OCI-M1 (cell line): ENCODE measurements at regions not wholly inside any gene's neighbourhood (a gene's known extent, or its start where the extent isn't known, plus 50 kb on each side); places are given as distances from the start of the nearest gene placed in this dataset.
"Not testable (repeated sequence)": the region's sequence is repeated elsewhere in the genome, so short reads cannot be mapped to it uniquely, and the experiment has no call there.

Experiments used
- DNase-seq: peaks from one replicate; lab custom pipeline; 2025; lab: John Stamatoyannopoulos, UW

DNA sequence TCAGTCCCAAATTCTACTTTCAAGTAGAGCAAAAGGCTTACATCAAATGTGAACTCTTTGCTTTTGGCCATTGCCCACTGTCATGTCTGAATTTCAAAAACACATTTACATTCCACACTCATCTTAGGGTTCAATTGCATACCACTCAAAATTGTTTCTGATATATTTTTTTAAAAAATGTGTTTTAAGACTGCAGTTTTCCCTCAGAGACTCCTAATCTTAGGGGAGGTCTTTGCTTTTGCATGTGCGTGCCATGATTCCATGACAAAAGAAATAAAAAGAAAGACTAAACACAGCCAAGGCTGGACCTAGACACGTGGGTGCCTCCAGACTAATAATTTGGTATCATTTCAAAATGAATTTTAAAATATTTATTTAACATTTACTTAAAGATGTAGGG, 396.8 kb upstream of the RASGRP1 start:
- no peak for DNase-seq

- DNase-seq: no peak
Measured at GRCh38 chr15:38961931-38962330, 397.3 kb upstream of the RASGRP1 start.

DNA sequence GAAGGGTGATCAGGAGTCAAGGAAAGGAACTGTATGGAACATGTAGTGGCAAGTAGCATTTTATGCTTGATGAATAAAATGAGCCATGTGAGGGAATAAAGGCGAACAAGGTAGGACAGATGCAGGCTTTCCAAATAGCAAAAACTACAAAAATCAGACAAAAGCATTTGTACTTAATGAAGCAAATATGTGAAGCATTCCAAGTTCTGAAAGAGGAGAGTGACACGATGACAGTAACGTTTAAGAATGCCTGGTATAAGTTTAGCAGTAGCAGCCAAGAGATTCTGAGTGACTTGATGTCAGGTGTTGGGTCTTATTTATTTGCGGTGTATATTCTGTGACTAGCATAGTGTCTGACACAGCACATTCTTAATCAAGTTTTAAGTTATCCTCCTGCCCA, 408.2 kb upstream of the RASGRP1 start:
- DNase-seq: no peak

DNA sequence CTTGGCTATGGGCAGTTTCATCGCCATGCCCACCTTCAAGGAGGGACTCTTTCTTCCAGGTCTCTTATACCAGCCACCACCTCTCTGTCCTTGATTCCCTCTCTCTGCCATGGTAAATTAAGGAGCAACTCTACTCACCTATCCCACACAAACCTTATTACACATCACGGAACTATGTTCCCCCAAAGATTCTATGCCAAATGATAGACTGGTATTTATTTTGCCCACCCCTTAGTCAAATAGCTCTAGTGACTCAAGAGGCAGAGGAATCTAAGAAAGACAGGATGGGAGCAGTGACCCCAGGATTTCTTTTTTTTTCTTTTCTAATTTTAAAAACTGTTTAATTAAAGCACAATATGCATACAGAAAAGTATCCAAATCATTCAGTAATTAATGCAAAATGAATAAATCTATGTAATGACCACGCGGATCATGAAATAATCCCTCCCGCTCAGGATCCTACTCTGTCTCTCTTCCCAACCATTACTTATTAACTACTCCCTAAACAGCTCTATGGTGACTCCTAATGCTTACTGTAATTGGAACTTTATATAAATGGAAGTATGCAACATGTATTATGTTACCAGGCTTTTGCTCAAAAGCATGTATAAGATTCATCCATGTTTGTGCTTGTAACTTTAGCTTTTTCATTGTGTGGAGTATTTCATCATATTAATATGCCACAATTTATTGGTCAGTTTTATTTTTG, 410.8 kb upstream of the RASGRP1 start:
- no peak for DNase-seq

GRCh38 chr15:38991126-38991525, 426.5 kb upstream of the RASGRP1 start:
- peak; percentile 18 for DNase-seq

DNA sequence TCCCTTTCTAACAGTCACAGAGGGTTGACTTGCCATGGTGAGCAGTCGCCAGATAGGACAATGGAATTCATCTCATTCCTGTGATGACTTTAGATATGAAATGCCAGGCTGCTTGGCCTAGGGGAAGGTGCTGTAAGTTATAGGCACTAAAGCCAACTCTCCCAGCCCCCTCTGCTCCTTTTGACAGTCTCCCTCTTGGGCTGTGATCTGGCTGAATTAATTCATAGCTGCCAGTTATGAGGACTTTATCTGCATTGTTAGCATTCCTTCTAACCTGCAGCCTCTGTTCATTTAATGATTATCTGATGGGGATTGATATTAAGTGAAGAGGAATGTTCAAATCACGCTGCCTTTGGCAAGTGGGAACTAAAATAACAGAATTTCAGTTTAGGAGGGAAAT, 427.1 kb upstream of the RASGRP1 start:
- DNase-seq: no peak

DNA sequence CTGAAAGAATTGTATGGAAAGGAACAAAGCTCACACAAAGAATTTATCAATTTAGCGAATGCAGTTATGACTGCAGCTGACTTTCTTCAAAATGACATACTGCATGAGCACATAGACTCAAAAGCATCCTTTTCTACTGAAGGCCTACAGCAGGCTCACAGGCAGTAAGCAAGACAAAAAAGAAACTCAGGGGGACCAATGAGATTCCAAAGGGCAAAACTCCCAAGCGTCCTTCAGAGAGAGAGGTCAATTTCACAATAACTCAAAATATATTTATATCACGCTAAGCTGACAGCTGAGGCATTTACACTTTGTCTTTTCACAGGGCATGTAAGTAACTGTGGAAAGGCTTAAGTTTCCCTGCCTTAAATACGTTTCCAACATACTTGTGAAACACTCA, 427.9 kb upstream of the RASGRP1 start:
- DNase-seq: no peak

- no peak for DNase-seq
Measured at GRCh38 chr15:38992930-38993329, 428.3 kb upstream of the RASGRP1 start.

DNA sequence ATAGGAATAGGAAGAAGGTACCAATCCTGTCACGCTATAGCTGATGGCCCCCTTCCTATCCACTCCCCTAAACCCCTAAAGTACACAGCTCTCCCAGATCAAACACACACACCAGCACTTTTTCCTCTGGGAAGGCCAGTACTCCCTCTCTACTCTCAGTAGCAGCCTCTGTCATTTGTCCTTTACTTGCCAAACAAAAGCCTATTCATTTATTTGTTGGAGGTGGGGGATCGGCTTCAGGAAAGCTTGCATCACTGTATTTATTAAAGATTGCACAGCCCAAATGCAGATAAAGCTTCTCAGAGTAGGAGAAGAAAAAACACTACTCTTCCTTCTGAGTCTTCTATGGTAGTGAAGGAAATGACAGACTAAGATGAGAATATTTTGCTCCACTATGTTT, 429.7 kb upstream of the RASGRP1 start:
- DNase-seq: no peak

DNA sequence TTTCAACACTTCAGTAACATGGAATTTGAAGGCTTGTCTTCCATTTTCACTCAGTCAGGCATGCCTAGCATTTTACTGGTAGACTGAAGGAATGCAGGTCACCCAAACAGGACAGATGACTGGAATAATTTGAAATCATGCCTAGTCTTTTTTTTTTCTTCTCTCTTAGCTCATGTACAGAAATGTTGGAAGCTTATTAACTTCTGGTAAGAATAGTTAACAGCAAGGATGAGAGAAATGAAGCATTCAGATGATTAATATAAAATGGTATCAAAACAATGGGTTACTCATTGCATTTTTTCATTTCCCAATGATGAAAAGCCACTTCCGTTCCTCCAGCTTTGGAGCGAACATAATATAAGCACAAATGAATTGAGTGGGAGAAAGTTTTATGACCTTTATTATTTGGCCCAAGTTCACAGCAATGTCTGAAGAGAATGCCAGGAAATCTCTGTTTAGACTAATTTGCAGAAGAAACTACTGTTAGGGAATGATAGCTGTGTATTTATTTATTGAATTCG, 431.6 kb upstream of the RASGRP1 start:
- no peak for DNase-seq

DNA sequence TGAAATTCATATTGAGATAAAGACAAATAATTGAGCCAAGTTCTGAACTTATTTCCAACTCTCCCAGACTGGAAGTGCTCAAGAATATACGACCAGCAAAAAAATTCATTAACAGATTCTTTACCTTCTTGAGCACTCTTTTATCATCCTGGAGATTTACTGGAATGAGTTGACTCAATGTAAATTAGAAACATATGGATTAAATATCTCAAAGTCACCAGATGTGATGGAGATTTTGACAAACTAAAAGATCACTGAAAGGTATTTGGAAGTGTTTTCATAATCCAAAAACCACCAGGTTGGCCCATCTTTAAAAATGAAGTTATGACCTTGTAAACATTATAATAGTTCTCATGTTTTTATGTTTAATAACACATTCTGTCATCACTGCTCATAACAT, 433.2 kb upstream of the RASGRP1 start:
- DNase-seq: no peak

GRCh38 chr15:39000008-39000734, 435.6 kb upstream of the RASGRP1 start:
- DNase-seq: no peak

GRCh38 chr15:39009740-39010139, 445.1 kb upstream of the RASGRP1 start:
- DNase-seq: no peak

DNA sequence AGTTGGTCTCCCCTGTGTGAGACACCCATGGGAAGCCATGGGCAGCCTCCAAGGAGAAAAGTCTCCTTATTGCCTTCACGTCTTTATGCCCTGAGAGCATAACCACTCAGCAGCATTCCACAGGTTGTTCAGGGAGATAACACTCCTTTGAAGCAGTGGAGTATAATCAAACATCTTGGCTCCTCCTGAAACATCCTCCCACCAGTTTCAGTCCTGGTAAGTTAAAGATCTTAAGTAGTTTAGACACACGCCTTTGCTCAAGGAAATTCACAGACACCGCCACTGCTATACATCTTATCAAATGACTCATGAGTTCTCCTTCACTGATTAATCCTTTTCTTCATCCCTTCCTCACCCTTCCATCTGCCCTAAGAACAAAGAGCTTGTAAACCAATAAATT, 446.5 kb upstream of the RASGRP1 start:
- not testable (repeated sequence) for DNase-seq

DNA sequence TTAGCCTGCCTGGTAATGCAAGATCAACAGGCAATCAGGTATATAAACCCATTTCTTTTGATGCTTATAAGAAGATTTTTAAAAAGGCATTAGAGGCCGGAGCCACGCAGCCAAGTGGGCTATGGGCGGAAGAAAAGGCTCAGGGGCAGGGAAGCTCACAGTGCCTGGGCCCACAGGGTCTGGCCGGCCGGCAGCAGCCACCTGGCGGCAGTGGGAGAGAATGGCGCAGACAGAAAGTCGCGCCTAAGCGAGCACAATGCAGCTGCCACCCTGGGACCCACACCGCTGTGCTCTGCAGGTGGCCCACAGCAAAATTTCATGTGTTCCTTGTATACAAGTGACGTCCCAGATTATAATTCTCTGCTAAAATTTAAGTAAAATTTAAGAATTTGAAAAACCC, 448.6 kb upstream of the RASGRP1 start:
- no peak for DNase-seq

GRCh38 chr15:39014682-39015081, 450.1 kb upstream of the RASGRP1 start:
- no peak for DNase-seq

DNA sequence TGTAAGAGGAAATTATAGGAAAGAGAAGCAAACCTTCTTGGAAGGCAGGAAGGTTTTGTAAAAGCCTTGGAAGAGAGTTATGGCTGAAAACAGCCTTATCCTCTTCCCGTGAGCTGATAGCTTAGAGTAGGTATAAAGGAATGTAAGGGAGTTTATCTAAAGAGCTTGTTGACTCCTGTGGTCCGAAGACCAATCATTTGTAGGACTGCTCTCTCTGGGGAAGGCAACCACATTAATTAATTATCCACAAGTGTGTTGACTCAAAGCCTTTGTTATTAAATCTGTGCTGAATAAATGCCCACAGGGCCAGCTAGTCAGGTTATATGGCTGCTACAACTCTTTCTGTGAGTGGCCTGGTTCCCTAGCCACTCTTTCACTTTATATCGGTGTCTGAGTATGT, 452.1 kb upstream of the RASGRP1 start:
- DNase-seq: no peak

DNA sequence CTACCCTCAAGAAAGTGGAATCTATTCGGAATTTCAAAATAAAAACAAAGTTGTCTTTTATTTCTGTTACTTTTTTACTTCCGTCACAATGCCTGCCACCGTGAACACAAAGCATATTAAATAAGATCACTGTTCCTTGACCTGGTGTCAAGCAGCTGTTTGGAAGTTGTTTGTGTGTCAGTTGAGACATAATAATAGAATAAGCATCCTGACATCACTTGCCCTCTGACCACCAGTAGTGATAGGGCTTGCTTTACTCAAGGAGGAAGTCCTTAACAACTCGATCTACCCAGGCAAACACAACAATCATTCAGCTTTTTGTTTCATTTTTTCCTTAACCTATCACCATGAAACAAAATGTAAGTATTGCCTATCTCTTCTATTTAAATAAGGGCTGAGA, 454.4 kb upstream of the RASGRP1 start:
- DNase-seq: peak; percentile 10

GRCh38 chr15:39021341-39021740, 456.7 kb upstream of the RASGRP1 start:
- no peak for DNase-seq

- no peak for DNase-seq
Measured at GRCh38 chr15:39022532-39023305, 458.1 kb upstream of the RASGRP1 start.

DNA sequence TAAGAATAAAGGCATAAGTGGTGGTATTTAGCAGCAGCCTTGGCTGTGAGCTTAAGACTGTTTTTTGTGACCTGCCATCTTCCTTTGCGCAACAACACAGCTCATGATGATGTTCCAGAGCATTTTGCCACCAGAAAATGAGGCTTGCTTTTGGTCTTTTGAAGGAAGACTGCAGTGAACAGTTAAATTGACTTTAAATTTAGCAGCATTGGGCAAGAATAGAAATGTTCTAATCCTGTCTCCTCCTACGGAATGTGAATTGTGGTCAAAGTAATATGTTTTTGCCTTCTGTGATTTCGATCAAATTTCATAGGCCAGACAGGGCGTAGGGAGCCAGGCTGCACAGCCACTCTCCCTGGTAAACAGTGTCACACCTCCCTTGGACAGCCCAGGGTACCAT, 460.7 kb upstream of the RASGRP1 start:
- DNase-seq: no peak

GRCh38 chr15:39025881-39026280, 461.3 kb upstream of the RASGRP1 start:
- no peak for DNase-seq

DNA sequence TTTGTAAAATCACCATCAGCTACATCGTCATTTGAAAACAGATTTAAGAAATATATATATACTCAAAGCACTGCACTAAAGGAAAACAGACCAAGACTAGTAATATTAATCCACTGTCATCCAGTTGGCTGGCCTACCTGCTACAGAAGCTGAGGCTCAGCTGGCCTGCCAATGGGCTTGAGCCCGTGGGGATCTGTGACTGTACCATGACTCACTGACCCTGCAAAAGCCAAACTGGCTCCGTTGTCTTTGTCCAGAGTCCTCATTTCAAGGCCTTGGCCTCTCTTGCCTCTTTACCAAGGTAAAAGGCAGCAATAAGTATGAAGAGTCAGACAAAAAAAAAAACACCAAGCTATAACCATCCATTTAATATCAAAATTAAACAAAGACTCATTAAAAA, 463.5 kb upstream of the RASGRP1 start:
- DNase-seq: no peak
